ENCODE measurements at regions not wholly inside any gene's neighbourhood (a gene's known extent, or its start where the extent isn't known, plus 50 kb on each side); places are given as distances from the start of the nearest gene placed in this dataset.

DNA sequence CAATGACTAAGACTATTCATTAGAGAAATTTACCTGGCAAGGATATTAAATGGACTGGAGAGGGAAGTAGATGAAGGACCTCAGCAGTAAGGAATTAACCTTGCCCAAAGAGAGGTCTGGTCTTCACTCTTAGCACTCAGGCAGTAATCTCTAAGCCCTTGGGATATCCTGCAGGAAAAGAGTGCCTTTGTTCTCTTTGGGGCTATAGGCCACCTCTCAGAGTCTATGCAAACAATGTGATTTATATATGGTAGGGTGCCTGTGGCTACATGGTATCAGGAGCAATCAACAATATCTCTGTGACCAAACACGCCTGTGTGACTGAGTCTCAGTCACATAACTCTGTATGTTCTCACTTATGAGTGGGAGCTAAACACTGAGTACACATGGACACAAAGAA lies 154.7 kb upstream of the CDK1 start:
- TF ChIP-seq POLR2AphosphoS5 (IDR thresholded peaks at IDR 0.05; ENCODE audit: low read depth, low read length) (no peak), POLR2A (IDR thresholded peaks at IDR 0.05; ENCODE audit: low read depth, low read length) (no peak), SPI1 (IDR thresholded peaks at IDR 0.05; ENCODE audit: low read depth, low read length) (no peak), TAF1 (IDR thresholded peaks at IDR 0.05; ENCODE audit: low read depth, low read length) (no peak), POU2F2 (IDR thresholded peaks at IDR 0.05; ENCODE audit: low read depth, low read length) (no peak)

Data from GM12891 (cell line).